T-helper 17 cell (primary cell): ENCODE measurements at regions not wholly inside any gene's neighbourhood (a gene's known extent, or its start where the extent isn't known, plus 50 kb on each side); places are given as distances from the start of the nearest gene placed in this dataset.

Experiments used
- ATAC-seq: fragments of 150-1000 bp; cut with Tn5 transposase; 2 replicates; pipeline ENCODE4 v1.10.0; 2021; ENCODE audit warnings: mild to moderate bottlenecking, moderate library complexity
- DNase-seq, 3 donors: peaks; one replicate each; pipeline versions ENCODE4 v3.0.0 to v3.0.0-alpha.2; 2020 to 2021
- H3K9me3 ChIP-seq: one replicate; pipeline ENCODE4 v1.7.0; 2013; ENCODE audit warnings: low read length, mild to moderate bottlenecking; ENCODE audit not compliant: control insufficient read depth, poor library complexity, severe bottlenecking
- H3K27ac Mint-ChIP-seq: one replicate; pipeline ENCODE4 v1.8.0; 2022; ENCODE audit warnings: mild to moderate bottlenecking, moderate library complexity, mixed read lengths
- H3K27me3 Mint-ChIP-seq: one replicate; pipeline ENCODE4 v1.8.0; 2022; ENCODE audit warnings: mixed read lengths
- H3K36me3 Mint-ChIP-seq: one replicate; pipeline ENCODE4 v1.8.0; 2022; ENCODE audit warnings: low read depth, mixed read lengths
- H3K4me1 Mint-ChIP-seq: one replicate; pipeline ENCODE4 v1.8.0; 2022; ENCODE audit warnings: mild to moderate bottlenecking, mixed read lengths
- H3K4me3 Mint-ChIP-seq: one replicate; pipeline ENCODE4 v1.8.0; 2022; ENCODE audit warnings: mild to moderate bottlenecking, moderate library complexity, mixed read lengths

GRCh38 chr14:53896726-53897125, 59.9 kb downstream of the BMP4 start:
- DNase-seq, result no peak
- H3K27ac Mint-ChIP-seq, result no peak overlapping the region
- no peaks in the 10 kb centered on the region for H3K36me3 Mint-ChIP-seq
- H3K27me3 Mint-ChIP-seq, result peaks cover 21% of the 10 kb centered on the region
- no peaks in the 10 kb centered on the region for H3K9me3 ChIP-seq
- no peak overlapping the region for H3K4me3 Mint-ChIP-seq
- no peaks in the 10 kb centered on the region for H3K4me1 Mint-ChIP-seq
- no peak for ATAC-seq

- Mint-ChIP-seq H3K27me3 (peaks cover 17% of the 10 kb centered on the region), H3K4me1 (no peaks in the 10 kb centered on the region), H3K27ac (no peak overlapping the region), H3K36me3 (no peaks in the 10 kb centered on the region), H3K4me3 (no peak overlapping the region)
- no peak for DNase-seq
- H3K9me3 ChIP-seq, result no peaks in the 10 kb centered on the region
- no peak for ATAC-seq
Measured at GRCh38 chr14:53894456-53894855, 62.2 kb downstream of the BMP4 start.

GRCh38 chr14:53893374-53893773, 63.3 kb downstream of the BMP4 start:
- H3K4me3 Mint-ChIP-seq, result no peak overlapping the region
- ATAC-seq (no peak), DNase-seq (no peak)
- no peaks in the 10 kb centered on the region for H3K4me1 Mint-ChIP-seq
- no peak overlapping the region for H3K27ac Mint-ChIP-seq
- peaks cover 14% of the 10 kb centered on the region for H3K27me3 Mint-ChIP-seq
- H3K9me3 ChIP-seq, result no peaks in the 10 kb centered on the region
- H3K36me3 Mint-ChIP-seq, result no peaks in the 10 kb centered on the region

- Mint-ChIP-seq H3K27ac (no peak overlapping the region), H3K36me3 (no peaks in the 10 kb centered on the region), H3K27me3 (peaks cover 6% of the 10 kb centered on the region), H3K4me1 (no peaks in the 10 kb centered on the region), H3K4me3 (no peak overlapping the region)
- DNase-seq, result no peak
- no peaks in the 10 kb centered on the region for H3K9me3 ChIP-seq
- no peak for ATAC-seq
Measured at GRCh38 chr14:53890611-53891101, 66.0 kb downstream of the BMP4 start.

GRCh38 chr14:53888535-53889386, 67.9 kb downstream of the BMP4 start:
- no peaks in the 10 kb centered on the region for H3K4me1 Mint-ChIP-seq
- no peak for ATAC-seq

GRCh38 chr14:53885136-53885640, 71.4 kb downstream of the BMP4 start:
- no peaks in the 10 kb centered on the region for H3K9me3 ChIP-seq
- no peak for ATAC-seq
- Mint-ChIP-seq H3K27me3 (no peaks in the 10 kb centered on the region), H3K4me1 (no peaks in the 10 kb centered on the region), H3K27ac (no peak overlapping the region), H3K36me3 (no peaks in the 10 kb centered on the region), H3K4me3 (no peak overlapping the region)
- DNase-seq, result no peak

More at GRCh38 chr14:53888535-53889386, 67.9 kb downstream of the BMP4 start:
- no peaks in the 10 kb centered on the region for H3K36me3 Mint-ChIP-seq
- no peak for DNase-seq
- H3K27me3 Mint-ChIP-seq, result no peaks in the 10 kb centered on the region
- no peak overlapping the region for H3K27ac Mint-ChIP-seq
- H3K9me3 ChIP-seq, result no peaks in the 10 kb centered on the region
- H3K4me3 Mint-ChIP-seq, result no peak overlapping the region

- no peaks in the 10 kb centered on the region for H3K9me3 ChIP-seq
- no peaks in the 10 kb centered on the region for H3K36me3 Mint-ChIP-seq
- no peak overlapping the region for H3K4me3 Mint-ChIP-seq
- ATAC-seq, result no peak
- H3K4me1 Mint-ChIP-seq, result no peaks in the 10 kb centered on the region
- DNase-seq, result no peak
- no peak overlapping the region for H3K27ac Mint-ChIP-seq
- no peaks in the 10 kb centered on the region for H3K27me3 Mint-ChIP-seq
Measured at GRCh38 chr14:53884601-53885000, 72.0 kb downstream of the BMP4 start.

- no peak for DNase-seq
- Mint-ChIP-seq H3K27ac (no peak overlapping the region), H3K27me3 (no peaks in the 10 kb centered on the region), H3K36me3 (no peaks in the 10 kb centered on the region), H3K4me1 (no peaks in the 10 kb centered on the region), H3K4me3 (no peak overlapping the region)
- H3K9me3 ChIP-seq, result no peaks in the 10 kb centered on the region
- no peak for ATAC-seq
Measured at GRCh38 chr14:53883739-53884138, 72.9 kb downstream of the BMP4 start.

GRCh38 chr14:53882684-53883083, 73.9 kb downstream of the BMP4 start:
- ATAC-seq, result no peak
- H3K4me3 Mint-ChIP-seq, result no peak overlapping the region
- DNase-seq, result no peak
- H3K4me1 Mint-ChIP-seq, result no peaks in the 10 kb centered on the region
- no peaks in the 10 kb centered on the region for H3K36me3 Mint-ChIP-seq
- H3K27me3 Mint-ChIP-seq, result no peaks in the 10 kb centered on the region
- H3K9me3 ChIP-seq, result no peaks in the 10 kb centered on the region
- H3K27ac Mint-ChIP-seq, result no peak overlapping the region

- ATAC-seq (no peak), DNase-seq (no peak)
- Mint-ChIP-seq H3K27me3 (no peaks in the 10 kb centered on the region), H3K27ac (no peak overlapping the region), H3K36me3 (no peaks in the 10 kb centered on the region), H3K4me3 (no peak overlapping the region), H3K4me1 (no peaks in the 10 kb centered on the region)
- no peaks in the 10 kb centered on the region for H3K9me3 ChIP-seq
Measured at GRCh38 chr14:53881921-53882320, 74.7 kb downstream of the BMP4 start.

GRCh38 chr14:53881161-53881871, 75.3 kb downstream of the BMP4 start:
- Mint-ChIP-seq H3K36me3 (no peaks in the 10 kb centered on the region), H3K4me1 (no peaks in the 10 kb centered on the region), H3K27ac (no peak overlapping the region), H3K27me3 (peaks cover 4% of the 10 kb centered on the region), H3K4me3 (no peak overlapping the region)
- no peak for ATAC-seq
- H3K9me3 ChIP-seq, result no peaks in the 10 kb centered on the region
- no peak for DNase-seq

GRCh38 chr14:53880761-53881160, 75.9 kb downstream of the BMP4 start:
- no peak overlapping the region for H3K4me3 Mint-ChIP-seq
- H3K27ac Mint-ChIP-seq, result no peak overlapping the region
- H3K27me3 Mint-ChIP-seq, result peaks cover 6% of the 10 kb centered on the region
- DNase-seq, result no peak
- H3K4me1 Mint-ChIP-seq, result no peaks in the 10 kb centered on the region
- ATAC-seq, result no peak
- H3K9me3 ChIP-seq, result no peaks in the 10 kb centered on the region
- no peaks in the 10 kb centered on the region for H3K36me3 Mint-ChIP-seq

- no peak for ATAC-seq
- Mint-ChIP-seq H3K4me1 (no peaks in the 10 kb centered on the region), H3K27ac (no peak overlapping the region), H3K4me3 (no peak overlapping the region), H3K36me3 (no peaks in the 10 kb centered on the region), H3K27me3 (peaks cover 6% of the 10 kb centered on the region)
- H3K9me3 ChIP-seq, result no peaks in the 10 kb centered on the region
- DNase-seq, result no peak
Measured at GRCh38 chr14:53879747-53880146, 76.9 kb downstream of the BMP4 start.
